ENCODE measurements at regions not wholly inside any gene's neighbourhood (a gene's known extent, or its start where the extent isn't known, plus 50 kb on each side); places are given as distances from the start of the nearest gene placed in this dataset.

DNA sequence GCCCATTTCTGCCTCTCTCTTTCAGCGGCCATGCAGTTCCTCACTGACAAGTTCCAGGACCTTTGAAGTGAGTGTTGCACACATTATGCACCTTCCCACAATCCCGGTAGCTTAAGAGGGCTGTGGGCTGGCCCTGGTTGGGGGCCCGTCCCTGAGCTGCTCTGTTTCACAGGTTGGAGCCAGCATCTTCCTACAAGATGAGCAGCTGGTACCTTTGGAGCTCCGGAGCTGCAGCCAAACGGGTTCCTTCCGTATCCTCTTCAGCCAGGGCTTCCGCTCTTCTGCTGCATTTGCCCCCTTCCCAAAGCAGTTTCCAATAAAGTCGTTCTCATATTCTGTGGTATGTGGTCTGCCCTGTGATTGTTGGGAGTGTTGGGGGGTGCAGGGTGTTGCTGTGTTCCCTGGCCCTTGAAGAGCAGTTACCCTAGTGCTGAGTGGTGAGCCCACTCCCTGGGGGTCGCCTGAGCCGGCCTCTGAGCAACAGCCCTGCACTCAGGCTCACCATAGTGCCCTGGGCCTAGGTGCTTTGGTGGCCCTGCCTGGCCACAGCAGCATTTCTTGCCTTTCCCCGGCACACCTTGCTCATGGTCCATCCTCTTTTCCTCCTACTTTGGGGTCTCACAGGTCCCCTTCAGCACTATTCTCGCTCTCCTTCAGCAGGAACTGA is 60.4 kb downstream of the CXorf49B start:
- no peak for TF ChIP-seq EZH2phosphoT487 (conservative IDR thresholded peaks at IDR 0.05; ENCODE audit: low read length)
- TF ChIP-seq, protein P1, sequence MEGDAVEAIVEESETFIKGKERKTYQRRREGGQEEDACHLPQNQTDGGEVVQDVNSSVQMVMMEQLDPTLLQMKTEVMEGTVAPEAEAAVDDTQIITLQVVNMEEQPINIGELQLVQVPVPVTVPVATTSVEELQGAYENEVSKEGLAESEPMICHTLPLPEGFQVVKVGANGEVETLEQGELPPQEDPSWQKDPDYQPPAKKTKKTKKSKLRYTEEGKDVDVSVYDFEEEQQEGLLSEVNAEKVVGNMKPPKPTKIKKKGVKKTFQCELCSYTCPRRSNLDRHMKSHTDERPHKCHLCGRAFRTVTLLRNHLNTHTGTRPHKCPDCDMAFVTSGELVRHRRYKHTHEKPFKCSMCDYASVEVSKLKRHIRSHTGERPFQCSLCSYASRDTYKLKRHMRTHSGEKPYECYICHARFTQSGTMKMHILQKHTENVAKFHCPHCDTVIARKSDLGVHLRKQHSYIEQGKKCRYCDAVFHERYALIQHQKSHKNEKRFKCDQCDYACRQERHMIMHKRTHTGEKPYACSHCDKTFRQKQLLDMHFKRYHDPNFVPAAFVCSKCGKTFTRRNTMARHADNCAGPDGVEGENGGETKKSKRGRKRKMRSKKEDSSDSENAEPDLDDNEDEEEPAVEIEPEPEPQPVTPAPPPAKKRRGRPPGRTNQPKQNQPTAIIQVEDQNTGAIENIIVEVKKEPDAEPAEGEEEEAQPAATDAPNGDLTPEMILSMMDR (IDR thresholded peaks at IDR 0.05; ENCODE audit: insufficient read depth, low read length, poor library complexity, severe bottlenecking) = no peak

All from SU-DHL-6 (cell line).